Fibroblast of mammary gland (primary cell): ENCODE measurements at regions not wholly inside any gene's neighbourhood (a gene's known extent, or its start where the extent isn't known, plus 50 kb on each side); places are given as distances from the start of the nearest gene placed in this dataset.

Experiments
- DNase-seq: peaks from one replicate; pipeline ENCODE4 v3.0.0-alpha.2; 2010; ENCODE audit warnings: low read depth
- H3K4me3 ChIP-seq: 2 replicates; pipeline ENCODE4 v1.5.1; 2011; ENCODE audit warnings: low read depth, mild to moderate bottlenecking, low read length, moderate library complexity; ENCODE audit not compliant: control insufficient read depth
- TF ChIP-seq, protein P1 (sequence below): conservative IDR thresholded peaks from 2 replicates; pipeline ENCODE4 v1.5.1; 2011; ENCODE audit warnings: low read depth, low read length, inconsistent platforms; ENCODE audit not compliant: control insufficient read depth, insufficient read depth

DNA sequence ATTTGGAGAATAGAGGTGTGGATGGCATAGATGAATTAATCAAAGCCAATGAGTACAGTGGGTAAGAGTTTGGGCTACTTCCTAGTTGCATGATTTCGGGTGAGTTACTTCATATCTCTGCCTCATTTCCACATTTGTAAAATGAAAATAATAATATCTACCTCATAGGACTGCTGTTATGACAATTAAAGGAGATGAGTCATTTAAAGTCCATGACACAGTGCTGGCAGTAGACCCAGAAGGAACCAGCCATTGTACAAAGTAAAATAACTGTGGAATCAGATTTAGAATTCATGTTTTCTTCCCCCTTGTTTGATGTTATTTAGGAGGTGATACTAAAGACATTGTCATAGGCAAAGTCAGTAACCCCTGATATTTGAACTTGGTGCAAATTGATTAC, 139.5 kb upstream of the SLC27A6 start:
- TF ChIP-seq, protein P1, sequence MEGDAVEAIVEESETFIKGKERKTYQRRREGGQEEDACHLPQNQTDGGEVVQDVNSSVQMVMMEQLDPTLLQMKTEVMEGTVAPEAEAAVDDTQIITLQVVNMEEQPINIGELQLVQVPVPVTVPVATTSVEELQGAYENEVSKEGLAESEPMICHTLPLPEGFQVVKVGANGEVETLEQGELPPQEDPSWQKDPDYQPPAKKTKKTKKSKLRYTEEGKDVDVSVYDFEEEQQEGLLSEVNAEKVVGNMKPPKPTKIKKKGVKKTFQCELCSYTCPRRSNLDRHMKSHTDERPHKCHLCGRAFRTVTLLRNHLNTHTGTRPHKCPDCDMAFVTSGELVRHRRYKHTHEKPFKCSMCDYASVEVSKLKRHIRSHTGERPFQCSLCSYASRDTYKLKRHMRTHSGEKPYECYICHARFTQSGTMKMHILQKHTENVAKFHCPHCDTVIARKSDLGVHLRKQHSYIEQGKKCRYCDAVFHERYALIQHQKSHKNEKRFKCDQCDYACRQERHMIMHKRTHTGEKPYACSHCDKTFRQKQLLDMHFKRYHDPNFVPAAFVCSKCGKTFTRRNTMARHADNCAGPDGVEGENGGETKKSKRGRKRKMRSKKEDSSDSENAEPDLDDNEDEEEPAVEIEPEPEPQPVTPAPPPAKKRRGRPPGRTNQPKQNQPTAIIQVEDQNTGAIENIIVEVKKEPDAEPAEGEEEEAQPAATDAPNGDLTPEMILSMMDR = no peak
- DNase-seq = peak; percentile 59
- H3K4me3 ChIP-seq = no peak overlapping the region

DNA sequence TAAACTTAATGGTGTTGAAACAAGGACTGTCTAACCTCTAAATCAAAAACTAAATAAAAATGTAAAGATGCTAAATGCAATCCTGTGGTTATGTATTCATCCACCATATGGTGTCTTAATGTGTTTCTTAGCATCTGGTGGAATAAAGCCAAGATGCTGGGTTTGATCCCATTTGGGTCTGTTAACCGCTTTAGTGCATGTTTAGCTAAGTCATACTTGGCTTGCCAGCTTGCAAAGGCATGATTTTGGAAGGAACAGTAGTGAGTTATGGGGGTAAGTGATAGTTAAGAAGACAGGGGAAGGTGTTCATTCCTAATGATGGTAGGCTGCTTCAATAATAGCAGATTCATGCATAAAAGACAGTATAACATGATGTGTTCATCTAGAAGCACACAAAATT, 139.0 kb upstream of the SLC27A6 start:
- DNase-seq = peak; percentile 41
- TF ChIP-seq, protein P1 = no peak
- no peak overlapping the region for H3K4me3 ChIP-seq

DNA sequence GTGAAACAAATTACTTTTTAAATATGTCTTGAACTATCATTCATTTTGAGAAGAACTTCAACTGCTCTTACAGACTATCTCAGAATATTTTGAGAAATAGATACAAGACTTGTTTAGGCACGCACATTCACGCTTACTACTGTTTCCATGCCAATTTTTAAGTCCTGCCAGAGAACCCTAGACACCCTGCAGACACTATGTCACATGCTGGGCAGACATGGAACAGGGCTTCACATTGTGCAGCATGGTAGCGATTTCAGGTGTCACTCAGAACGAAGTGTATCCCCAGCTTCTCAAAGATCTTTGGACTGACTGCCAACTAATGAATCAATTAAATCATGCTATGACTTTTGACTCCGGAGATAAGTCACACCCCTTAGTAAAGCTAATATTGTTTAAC, 128.7 kb upstream of the SLC27A6 start:
- TF ChIP-seq, protein P1 = no peak

DNA sequence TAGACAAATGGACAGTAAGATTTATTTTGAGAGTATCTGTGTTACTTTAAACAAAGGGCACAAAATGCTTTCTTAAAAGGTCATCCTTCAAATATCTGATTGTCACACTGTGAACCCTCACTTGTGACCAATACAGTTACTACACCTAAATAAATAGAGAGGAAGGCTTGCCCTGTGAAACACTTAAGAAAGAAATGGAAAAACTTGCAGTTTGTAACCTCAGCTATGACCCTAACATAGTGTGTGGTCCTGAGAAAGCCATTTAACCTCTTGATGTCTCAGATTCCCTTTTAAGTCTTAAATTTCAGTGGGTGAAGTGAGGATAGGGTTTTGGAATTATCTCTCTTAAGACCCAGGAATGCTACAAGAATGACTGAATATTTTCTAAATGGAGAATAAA, 126.7 kb upstream of the SLC27A6 start:
- TF ChIP-seq, protein P1 = no peak
- H3K4me3 ChIP-seq = no peak overlapping the region
- no peak for DNase-seq

More for the DNA sequence above, 128.7 kb upstream of the SLC27A6 start:
- no peak for DNase-seq
- no peak overlapping the region for H3K4me3 ChIP-seq

DNA sequence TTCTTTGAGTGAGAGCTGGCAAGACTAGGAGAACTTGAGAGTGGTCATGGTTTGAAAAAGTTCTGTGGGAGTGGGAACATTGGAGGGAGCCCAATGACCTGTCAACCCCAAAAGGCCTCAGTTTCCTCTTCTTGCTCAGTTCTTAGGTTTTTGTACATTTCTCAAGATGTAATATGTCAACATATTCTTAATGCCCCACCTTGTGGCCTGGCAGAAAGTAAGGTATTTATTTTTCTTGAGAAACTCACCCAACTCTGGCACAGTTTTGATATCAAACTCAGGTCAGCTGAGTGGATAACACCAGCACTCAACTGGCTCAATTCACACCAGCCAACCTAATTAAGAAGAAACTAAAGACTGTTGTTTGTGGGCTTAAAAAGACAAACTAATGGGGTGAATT, 123.0 kb upstream of the SLC27A6 start:
- DNase-seq = no peak
- TF ChIP-seq, protein P1 = no peak
- H3K4me3 ChIP-seq = no peak overlapping the region

DNA sequence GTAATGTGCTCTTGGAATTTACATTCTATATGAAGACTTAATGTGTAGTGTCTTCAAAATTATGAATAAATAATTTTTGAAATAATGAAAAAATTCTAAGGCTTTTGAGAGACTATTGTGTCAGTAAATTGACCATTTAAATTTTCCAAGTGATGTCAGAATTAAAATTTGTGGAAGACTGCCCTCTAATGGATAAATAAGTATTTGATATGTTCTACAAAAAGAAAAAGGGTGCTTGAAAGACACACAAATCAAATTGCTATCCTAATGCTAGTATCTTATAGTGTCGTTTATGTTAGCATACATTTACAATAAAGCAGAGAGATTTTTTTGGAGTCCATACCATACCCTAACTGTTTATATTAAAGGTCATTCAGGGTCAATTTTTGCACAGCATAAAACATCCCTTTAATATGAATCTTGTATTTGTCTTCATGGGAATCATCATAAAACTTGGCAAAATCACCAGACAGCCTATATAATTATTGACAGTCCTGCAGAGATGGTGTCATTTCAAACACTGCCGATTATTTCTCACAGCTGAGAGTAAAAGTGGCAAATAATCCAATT, 120.8 kb upstream of the SLC27A6 start:
- no peak overlapping the region for H3K4me3 ChIP-seq
- peak; percentile 40 for DNase-seq

More for the DNA sequence above, 120.8 kb upstream of the SLC27A6 start:
- TF ChIP-seq, protein P1 = peak; percentile 20
